ENCODE measurements at regions not wholly inside any gene's neighbourhood (a gene's known extent, or its start where the extent isn't known, plus 50 kb on each side); places are given as distances from the start of the nearest gene placed in this dataset.
"Not testable (repeated sequence)": the region's sequence is repeated elsewhere in the genome, so short reads cannot be mapped to it uniquely, and the experiment has no call there.

DNA sequence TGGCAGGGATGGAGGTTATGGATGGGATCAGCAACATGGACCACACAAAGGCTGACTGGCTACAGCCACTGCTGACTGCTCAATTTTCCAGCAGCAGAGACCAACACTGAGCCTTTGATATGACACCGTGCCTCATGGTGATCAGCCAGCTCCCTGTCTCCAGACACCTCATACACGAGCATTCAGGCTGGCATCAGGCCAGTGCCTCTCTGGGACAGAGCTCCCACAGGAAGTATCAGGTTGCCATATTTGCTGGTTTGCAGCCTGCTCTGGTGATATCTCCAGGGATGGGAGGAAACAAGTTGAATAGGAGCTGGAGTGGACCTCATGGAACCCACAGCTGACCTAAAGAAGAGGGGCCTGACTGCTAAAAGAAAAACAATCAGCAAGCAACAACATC lies 471.2 kb upstream of the ATXN7L3B start:
- no peak for DNase-seq (ENCODE audit: low read depth in 2 of 3, low spot score in 2 of 3)

DNA sequence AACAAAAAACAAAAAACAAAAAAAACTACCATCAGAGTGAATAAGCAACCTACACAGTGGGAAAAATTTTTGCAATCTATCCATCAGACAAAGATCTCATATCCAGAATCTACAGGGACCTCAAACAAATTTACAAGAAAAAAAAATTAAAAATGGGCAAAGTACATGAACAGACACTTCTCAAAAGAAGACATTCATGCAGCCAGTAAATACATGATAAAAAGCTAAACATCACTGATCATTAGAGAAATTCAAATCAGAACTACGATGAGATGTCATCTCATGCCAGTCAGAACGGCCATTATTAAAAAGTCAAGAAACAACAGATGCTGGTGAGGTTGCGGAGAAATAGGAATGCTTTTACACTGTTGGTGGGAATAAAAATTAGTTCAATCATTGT lies 466.5 kb upstream of the ATXN7L3B start:
- DNase-seq (ENCODE audit: low read depth in 2 of 3, low spot score in 2 of 3): no peak

DNA sequence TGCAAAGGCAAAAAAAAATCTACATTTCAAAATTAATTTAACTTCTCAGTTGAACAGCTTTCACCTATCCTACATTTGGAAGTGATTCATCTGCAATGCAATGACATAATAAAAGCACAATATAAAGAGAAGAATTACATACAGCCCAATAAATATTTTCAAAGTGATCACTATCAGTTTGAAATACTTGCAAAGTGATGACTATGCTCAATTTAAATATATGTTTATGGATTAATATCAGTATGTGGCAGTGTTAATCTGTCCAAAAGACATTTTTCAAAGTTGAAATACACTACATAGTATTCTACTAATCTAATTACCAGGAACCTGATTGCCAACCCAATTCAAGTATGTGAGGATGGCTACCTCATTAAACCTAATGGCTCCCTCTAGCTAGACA lies 460.7 kb upstream of the ATXN7L3B start:
- DNase-seq (ENCODE audit: low read depth in 2 of 3, low spot score in 2 of 3): no peak

DNA sequence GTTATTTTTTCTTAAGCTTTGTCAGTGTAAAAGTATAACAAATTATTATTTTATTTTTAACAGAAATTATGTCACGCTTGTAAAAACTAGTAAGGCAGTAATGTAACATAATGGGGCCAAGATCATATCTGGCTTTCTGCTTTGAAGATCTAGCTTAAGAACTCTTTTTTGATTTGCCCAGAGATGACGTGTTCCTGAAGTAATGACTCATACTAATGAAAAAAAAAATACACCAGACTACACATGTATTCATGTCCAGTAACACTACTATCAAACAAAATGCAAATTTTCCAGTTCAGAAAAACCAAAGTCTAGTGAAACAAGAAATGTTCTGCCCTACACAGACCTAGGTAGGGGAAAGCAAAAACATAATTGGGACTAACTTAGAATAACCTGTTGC lies 432.2 kb upstream of the ATXN7L3B start:
- no peak for DNase-seq (ENCODE audit: low read depth in 2 of 3, low spot score in 2 of 3)

DNA sequence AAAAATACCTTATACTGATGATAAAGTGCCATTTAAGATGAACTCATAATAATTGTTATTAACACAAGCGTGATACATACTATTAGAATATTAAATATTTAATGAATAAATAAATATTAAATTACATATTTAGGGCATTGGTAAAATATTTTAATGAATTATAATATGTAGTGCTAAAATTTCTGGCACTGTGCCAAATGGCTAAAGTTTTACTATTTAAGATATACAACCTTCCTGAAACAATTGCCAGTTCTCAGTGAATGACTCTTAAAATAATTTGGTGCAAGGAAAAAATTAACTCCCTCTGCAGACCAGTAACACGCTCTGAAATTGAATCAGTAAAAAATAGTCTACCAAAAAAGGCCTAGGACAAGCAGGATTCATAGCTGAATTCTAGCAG lies 428.9 kb upstream of the ATXN7L3B start:
- DNase-seq (ENCODE audit: low read depth in 2 of 3, low spot score in 2 of 3): no peak

DNA sequence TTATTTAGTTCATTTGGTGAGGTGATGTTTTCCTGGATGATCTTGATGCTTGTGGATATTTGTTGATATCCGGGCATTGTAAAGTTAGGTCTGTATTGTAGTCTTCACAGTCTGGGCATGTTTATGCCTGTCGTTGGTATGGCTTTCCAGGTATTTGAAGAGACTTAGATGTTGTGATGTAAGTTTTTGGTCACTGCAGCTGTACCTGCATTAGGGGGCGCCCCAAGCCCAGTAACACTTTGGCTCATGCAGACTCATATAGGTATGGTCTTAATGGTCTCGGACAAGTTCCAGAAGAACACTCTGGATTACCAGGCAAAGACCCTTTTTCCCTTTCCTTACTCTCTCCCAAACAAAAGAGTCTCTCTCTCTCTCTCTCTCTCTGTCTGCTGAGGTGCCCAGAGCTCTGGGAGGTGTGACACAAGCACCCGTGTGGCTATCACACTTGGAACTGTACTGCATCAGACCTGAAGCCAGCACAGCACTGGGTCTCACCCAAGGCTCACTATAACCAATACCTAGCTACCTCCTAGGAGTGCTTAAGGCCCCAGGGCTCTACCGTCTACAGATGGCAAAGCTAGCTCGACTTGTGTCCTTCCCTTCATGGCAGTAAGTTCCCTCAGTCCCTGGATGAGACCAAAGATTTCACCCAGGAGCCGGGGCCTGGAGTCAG lies 425.8 kb upstream of the ATXN7L3B start:
- DNase-seq (ENCODE audit: low read depth in 2 of 3, low spot score in 2 of 3): no peak

DNA sequence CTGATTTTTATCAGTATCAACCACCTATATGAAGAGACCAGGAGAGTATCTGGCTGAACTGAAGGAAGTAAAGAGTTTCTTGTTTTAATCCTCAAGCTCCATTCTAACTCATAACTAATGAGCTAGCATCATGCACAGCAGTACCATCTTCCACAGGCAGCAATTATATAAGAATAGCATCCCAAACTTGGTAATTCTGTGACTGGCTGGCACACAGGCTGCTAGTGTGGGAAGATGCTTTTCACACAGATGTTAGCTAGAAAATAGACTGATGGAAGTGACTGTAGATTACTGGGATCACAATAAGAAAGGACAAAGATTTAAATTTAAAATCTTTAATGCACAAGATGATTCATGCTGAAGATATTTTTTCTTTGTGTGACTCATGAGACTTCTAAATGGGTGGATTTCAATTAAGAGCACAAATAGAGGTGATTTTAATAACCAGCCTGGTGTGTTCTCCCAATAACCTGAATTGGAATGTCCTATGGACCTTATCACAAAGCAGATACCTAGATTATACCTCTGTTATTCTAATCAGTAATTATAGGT lies 417.7 kb upstream of the ATXN7L3B start:
- DNase-seq (ENCODE audit: low read depth in 2 of 3, low spot score in 2 of 3): no peak

DNA sequence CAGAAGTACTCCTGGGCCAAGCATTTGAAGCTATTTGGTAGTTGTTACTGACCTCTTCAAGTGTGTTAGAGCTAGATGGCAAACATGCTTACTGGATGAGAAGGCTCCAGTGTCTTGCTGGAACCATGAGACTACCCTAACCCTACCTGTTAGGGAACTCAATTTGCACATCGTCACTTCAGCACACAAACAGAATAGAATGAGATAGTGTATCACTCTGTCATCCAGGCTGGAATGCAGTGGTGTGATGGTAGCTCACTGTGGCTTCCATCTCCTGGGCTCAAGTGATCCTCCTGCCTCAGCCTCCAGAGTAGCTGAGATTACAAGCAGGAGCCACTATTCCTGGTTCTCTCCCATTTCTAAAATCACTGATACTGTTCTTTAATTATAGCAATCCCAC lies 417.0 kb upstream of the ATXN7L3B start:
- no peak for DNase-seq (ENCODE audit: low read depth in 2 of 3, low spot score in 2 of 3)

DNA sequence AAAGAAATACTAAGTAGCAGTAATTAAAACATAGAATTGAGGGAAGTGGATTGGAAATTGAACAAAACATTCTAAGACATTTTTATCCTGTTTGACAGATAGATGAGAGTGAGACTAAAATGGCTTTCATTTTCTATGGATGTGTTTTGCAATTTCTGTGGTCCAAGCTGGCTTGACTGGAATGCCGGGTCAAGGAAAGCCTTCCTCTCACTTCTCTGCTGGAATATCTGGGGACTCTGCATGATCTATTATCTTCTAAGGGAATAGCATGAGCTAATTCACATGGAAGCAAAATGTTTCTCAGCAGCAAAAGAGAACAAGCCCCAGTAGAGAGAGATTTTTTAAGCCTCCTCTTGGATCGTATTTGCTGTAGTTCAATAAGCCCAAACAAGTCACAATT lies 407.9 kb upstream of the ATXN7L3B start:
- no peak for DNase-seq (ENCODE audit: low read depth in 2 of 3, low spot score in 2 of 3)

DNA sequence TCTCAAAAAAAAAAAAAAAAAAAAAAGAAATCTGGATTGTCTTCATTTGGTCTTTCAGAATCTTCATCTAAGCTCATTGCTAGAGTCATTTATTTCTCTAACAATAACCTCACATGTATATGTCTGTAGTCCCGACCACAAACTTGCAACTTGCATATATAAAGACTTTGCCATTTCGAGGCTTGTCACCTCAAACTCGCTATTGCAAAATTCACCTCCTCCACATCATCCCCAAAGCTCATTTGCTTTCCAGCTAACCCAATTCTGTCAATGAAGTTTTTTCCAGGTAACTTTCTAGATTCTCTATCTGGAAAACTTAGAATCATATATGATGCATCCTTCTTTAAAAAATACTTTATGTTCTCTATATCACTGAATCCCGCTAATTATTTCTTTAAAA lies 393.2 kb upstream of the ATXN7L3B start:
- no peak for DNase-seq (ENCODE audit: low read depth in 2 of 3, low spot score in 2 of 3)

DNA sequence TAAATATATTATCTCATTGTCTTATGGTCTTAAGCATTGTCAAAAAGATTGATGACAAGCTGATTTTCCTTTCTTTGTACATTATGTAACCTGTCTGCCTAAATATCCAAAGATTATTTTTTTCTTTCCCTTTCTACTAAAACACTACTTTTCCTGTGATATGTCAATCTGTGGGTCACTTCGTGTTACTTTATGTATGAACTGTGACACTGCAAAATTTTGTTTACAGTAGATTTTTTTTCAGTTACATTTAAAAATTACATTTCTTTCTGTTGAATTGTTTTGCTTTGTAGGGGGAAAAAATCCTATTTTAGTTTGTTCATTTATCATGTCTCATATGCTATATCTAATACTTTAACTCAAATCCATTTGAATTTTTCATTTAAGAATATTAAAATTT lies 392.3 kb upstream of the ATXN7L3B start:
- DNase-seq (ENCODE audit: low read depth in 2 of 3, low spot score in 2 of 3): no peak

DNA sequence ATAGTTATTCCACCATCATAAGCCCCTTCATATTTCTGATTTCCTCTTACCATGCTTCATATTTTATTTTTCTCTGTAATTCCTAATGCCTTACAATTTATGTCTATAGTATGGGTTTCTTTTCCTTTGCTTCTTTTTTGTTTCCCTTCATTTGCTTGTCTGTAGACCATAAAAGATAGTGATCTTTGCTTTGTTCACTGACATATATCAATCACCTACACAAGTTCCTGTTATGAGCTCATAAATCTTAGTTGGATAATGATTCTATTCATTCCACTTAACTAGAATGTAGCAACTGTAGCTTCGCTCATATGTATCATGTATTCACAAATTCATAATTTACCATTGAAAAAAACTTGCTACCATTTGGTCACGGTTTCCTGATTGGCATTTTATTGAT lies 388.8 kb upstream of the ATXN7L3B start:
- no peak for DNase-seq (ENCODE audit: low read depth in 2 of 3, low spot score in 2 of 3)

DNA sequence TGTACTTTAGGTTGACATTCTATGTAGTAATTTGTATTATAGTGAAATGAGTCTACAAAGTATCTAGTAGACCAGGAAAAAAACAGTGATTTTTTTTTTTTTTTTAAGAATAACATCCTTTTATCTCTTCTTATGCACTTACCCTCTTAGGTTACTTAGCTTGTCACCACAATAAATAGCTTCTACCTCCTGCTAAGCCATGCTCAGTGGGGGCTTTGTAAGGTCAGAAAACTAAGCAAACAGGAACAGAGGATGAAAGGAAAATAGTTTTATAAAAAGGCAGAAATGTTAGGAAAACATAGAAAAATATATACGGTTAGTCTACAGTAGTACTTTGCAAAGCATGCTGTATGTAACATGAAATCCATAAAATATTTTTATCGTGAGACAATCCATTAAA lies 385.3 kb upstream of the ATXN7L3B start:
- DNase-seq (ENCODE audit: low read depth in 2 of 3, low spot score in 2 of 3): no peak

DNA sequence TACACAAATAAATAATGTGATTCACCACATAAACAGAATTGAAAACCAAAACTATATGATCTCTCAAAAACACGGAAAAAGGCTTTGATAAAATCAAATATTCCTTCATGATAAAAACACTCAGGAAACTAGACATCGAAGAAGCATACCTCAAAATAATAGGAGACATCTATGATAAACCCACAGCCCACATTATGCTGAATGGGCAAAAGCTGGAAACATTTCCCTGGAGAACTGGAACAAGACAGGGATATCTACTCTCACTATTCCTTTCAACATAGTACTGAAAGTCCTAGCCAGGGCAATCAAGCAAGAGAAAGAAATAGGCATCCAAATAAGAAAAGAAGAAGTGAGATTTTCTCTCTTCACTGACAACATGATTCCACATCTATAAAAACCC lies 371.5 kb upstream of the ATXN7L3B start:
- DNase-seq (ENCODE audit: low read depth in 2 of 3, low spot score in 2 of 3): no peak

DNA sequence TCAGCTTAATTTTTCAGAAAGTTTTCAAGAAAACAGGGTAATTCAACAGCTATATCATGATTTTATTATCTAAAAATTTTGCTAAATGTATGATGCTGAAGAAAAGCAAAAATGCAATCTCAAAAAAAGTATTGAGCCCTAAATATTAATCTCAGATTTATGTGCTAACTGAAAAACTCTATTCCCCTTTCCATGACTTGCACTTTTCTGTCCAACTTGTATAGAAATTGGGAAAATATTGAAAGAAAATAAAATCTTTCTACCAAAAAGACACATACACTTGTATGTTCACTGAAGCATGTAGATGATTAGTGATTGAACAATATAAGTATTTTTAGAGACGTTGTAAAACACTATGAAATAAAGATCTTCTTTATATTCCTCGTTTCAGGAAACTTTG lies 368.0 kb upstream of the ATXN7L3B start:
- DNase-seq (ENCODE audit: low read depth in 2 of 3, low spot score in 2 of 3): no peak

DNA sequence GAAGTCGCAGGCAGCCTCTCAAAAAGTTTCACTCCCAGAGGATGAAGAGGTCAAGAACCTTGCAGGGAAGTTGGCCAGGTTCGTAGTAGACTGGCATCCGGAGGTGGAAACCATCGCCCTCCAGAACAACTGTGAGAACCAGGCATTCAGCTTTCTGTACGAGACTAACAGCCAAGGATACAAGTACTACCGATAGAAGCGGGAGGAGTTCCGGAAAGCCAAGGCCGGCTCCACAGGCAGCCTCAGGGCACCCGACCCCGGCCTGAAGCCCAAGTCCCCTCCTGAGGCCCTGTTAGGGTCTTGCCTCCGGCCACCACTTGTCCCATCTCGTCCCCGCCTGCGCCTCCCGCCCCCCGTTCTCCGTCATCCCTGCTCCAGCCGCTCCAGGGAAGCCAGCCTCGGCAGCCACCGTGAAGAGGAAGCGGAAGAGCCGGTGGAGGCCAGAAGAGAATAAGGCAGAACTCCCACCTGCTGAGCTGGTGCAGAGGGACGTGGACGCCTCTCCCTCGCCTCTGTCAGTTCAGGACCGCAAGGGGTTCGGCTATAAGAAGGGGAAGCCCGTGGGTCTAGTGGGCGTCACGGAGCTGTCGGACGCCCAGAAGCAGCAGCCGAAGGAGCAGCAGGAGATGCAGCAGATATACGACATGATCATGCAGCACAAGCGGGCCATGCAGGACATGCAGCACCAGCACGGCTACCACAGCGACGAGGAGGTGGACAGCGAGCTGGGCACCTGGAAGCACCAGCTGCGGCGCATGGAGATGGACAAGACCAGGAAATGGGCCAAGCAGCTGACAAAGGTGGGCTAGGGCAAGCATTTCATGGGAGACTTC lies 366.8 kb upstream of the ATXN7L3B start:
- no peak for DNase-seq (ENCODE audit: low read depth in 2 of 3, low spot score in 2 of 3)

DNA sequence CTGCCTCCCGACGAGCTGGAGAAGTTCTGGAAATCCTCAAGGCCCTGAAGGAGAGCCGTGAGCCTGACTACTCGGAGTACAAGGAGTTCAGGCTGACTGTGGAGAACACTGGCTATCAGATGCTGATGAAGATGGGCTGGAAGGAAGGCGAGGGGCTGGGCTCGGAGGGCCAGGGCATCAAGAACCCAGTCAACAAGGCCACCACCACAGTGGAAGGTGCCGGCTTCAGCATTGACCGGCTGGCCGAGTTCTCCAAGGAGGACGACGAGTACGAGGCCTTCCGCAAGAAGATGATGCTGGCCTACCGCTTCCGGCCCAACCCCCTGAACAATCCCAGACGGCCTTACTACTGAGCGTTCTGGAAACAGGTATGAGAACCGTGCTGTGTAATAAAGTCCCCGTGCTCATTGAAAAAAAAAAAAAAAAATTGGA lies 366.1 kb upstream of the ATXN7L3B start:
- no peak for DNase-seq (ENCODE audit: low read depth in 2 of 3, low spot score in 2 of 3)

DNA sequence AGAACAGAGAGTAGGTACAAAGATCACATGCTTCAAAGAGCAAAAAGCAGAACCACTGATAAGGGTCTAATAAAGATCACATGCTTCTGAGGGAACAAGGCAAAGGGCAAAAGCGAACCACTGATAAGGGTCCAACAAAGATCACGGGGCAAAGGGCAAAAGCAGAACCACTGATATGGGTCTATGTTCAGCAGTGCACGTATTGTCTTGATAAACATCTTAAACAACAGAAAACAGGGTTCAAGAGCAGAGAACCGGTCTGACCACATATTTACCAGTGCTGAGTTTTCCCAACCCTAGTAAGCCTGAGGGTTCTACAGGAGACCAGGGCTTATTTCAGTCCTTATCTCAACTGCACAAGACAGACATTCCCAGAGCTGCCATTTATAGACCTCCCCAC lies 362.7 kb upstream of the ATXN7L3B start:
- not testable (repeated sequence) for DNase-seq (ENCODE audit: low read depth in 2 of 3, low spot score in 2 of 3)

DNA sequence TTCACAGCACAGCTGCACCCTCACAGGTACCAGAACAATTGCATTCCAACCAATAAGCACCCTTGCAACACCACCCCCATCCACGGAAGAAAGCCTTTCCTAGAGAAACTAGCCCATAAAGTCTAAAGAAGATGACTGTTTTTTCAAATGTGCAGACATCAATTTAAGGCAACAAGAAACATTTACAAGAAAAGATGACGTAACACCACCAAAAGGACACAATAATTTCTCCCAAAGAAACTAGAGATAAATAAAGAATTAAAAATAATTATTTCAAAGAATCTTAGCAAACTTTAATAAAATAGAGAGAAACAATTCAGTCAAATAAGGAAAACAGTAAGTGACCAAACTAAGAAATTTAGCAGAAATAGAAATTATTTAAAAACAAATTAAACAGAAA lies 352.3 kb upstream of the ATXN7L3B start:
- DNase-seq (ENCODE audit: low read depth in 2 of 3, low spot score in 2 of 3): no peak

DNA sequence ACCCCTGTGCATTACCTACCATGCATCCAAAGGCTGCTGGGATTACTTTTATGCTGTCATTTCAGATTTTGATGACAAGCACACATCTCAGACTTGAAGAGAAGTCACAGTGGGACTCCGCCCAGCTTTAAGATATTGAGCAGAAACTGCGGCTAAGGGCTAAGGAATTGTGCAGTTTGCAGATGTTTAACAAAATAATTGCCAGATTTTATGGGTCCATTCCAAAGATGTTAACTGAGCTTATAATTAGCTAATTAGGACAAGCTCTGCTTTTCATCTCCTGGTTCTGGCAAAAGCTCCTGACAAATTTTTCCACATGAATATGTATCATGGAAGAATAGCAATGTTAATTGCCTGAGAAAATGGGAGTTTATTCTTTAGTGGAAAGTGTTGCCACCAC lies 344.4 kb upstream of the ATXN7L3B start:
- no peak for DNase-seq (ENCODE audit: low read depth in 2 of 3, low spot score in 2 of 3)

DNA sequence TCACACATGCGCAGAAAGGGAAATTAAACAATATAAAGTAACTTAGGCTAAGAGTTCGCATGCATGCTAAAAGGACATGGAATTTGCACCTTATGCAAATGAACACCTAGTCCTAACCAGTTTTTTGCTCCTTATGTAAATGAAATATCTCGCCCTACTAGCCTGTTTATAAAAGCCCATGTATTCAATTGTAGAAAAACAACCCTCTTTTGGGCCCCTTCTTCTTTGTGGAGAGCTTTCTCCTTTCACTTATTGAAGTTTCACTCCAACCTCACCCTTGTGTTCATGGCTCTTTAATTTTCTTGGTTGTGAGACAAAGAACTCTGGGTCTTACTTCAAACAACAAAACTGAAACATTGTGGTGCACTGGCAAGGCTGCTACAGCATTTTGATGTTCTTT lies 333.4 kb upstream of the ATXN7L3B start:
- DNase-seq (ENCODE audit: low read depth in 2 of 3, low spot score in 2 of 3): no peak

DNA sequence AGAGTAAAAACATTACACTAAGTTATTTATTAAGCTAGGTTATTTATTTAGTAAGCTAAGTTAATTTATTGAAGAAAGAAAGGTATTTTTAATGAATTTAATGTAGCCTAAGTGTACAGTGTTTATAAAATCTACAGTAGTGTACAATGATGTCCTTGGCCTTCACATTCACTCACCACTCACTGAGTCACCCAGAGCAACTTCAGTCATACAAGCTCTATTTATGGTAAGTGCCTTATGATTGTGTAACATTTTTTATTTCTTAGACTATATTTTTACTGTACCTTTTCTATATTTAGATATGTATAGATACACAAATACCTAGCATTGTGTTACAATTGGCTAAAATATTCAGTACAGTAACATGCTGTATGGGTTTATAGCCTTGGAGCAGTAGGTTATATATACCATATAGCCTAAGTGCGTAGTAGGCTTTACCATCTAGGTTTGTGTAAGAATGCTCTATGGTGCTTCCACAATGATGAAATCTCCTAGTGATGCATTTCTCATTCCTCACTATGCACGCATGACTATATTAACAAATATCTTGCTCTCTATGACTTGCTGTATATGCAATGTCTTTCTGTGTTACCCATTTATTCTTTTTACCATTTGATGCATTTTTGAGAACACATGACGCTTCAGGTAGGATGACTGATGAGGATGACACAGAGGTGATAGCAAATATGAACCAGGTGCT lies 309.6 kb upstream of the ATXN7L3B start:
- DNase-seq (ENCODE audit: low read depth in 2 of 3, low spot score in 2 of 3): no peak
